SU-DHL-6 (cell line): ENCODE measurements at regions not wholly inside any gene's neighbourhood (a gene's known extent, or its start where the extent isn't known, plus 50 kb on each side); places are given as distances from the start of the nearest gene placed in this dataset.
"Not testable (repeated sequence)": the region's sequence is repeated elsewhere in the genome, so short reads cannot be mapped to it uniquely, and the experiment has no call there.

Experiments
- H2AFZ ChIP-seq: fragments of 200-600 bp; sonication (generic); 2 replicates; pipeline ENCODE4 v1.6.1; 2014; ENCODE audit warnings: low read depth, mild to moderate bottlenecking, moderate library complexity, mixed read lengths, antibody characterized with exemption, low read length; ENCODE audit not compliant: severe bottlenecking
- H3F3A ChIP-seq: fragments of 200-600 bp; shearing (Covaris generic); 2 replicates; pipeline ENCODE4 v1.6.0; 2016; ENCODE audit warnings: antibody characterized with exemption, mild to moderate bottlenecking; ENCODE audit not compliant: insufficient read depth
- H3K27ac ChIP-seq: fragments of 200-600 bp; sonication (generic); 2 replicates; pipeline ENCODE4 v1.5.1; 2016; ENCODE audit warnings: low read depth, mild to moderate bottlenecking, low read length, moderate library complexity, mixed read lengths
- H3K27me3 ChIP-seq: fragments of 200-600 bp; sonication (generic), shearing (Covaris generic); 2 replicates; pipeline ENCODE4 v1.6.0; 2014; ENCODE audit warnings: mild to moderate bottlenecking, low read length
- H3K36me3 ChIP-seq: fragments of 200-600 bp; sonication (generic); 2 replicates; pipeline ENCODE4 v1.6.1; 2014; ENCODE audit warnings: mild to moderate bottlenecking, low read length, mixed read lengths
- H3K4me2 ChIP-seq: fragments of 300-600, 200-600 bp; shearing (Covaris generic), sonication (generic); 2 replicates; pipeline ENCODE4 v1.6.0; 2014; ENCODE audit warnings: low read length, low read depth, mild to moderate bottlenecking; ENCODE audit not compliant: poor library complexity, severe bottlenecking
- H3K4me3 ChIP-seq: fragments of 200-600 bp; sonication (generic); 2 replicates; pipeline ENCODE4 v1.5.1; 2014; ENCODE audit warnings: antibody characterized with exemption, low read length, mild to moderate bottlenecking, mixed read lengths; ENCODE audit not compliant: insufficient read depth, poor library complexity, severe bottlenecking
- H3K79me2 ChIP-seq: fragments of 200-600 bp; sonication (generic); 2 replicates; pipeline ENCODE4 v1.6.1; 2014; ENCODE audit warnings: mild to moderate bottlenecking, low read length, moderate library complexity; ENCODE audit not compliant: insufficient read depth
- H3K9ac ChIP-seq: fragments of 200-600 bp; sonication (generic); 2 replicates; pipeline ENCODE4 v1.7.0; 2014; ENCODE audit warnings: mild to moderate bottlenecking, low read length
- H3K9me2 ChIP-seq: fragments of 200-600 bp; sonication (generic); replicated peaks from 2 replicates; pipeline ENCODE4 v1.6.1; 2014; ENCODE audit warnings: low read length; ENCODE audit not compliant: insufficient read depth
- H3K9me3 ChIP-seq: fragments of 200-600 bp; sonication (generic); 2 replicates; pipeline ENCODE4 v1.6.1; 2014; ENCODE audit warnings: low read length, mixed read lengths; ENCODE audit not compliant: insufficient read depth
- H4K20me1 ChIP-seq: fragments of 200-600 bp; sonication (generic); 2 replicates; pipeline ENCODE4 v1.6.1; 2014; ENCODE audit warnings: low read depth, mild to moderate bottlenecking, antibody characterized with exemption, low read length, moderate library complexity, mixed read lengths
- CTCF ChIP-seq: fragments of 200-600 bp; sonication (generic); IDR thresholded peaks from one replicate; pipeline ENCODE4 v1.5.1; 2017; ENCODE audit warnings: antibody characterized with exemption, mild to moderate bottlenecking, low read length, moderate library complexity; ENCODE audit not compliant: insufficient read depth, poor library complexity, severe bottlenecking
- EZH2phosphoT487 ChIP-seq: fragments of 200-600 bp; sonication (generic), shearing (Covaris generic); conservative IDR thresholded peaks from 2 replicates; pipeline ENCODE4 v1.6.1; 2018; ENCODE audit warnings: mild to moderate bottlenecking, antibody characterized with exemption, low read length, moderate library complexity, mixed read lengths

DNA sequence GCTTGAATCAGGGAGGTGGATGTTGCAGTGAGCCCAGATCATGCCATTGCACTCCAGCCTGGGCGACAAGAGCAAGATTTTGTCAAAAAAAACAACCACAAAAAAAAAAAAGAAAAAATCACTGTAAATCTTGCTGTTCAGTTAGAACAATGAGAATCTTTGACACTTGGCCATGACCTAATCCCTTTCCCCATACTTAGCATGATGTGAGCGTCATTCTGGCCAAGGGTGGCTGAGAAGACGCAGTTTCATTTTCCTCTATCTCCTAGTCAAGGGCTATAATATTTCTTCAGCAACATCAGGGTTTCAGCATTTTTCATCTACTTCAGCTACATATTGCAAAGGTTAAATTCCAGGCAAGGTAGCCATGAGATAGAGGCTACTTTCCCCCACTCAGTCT, 599.4 kb upstream of the MDGA2 start:
- TF ChIP-seq EZH2phosphoT487 (no peak), CTCF (no peak)
- H2AFZ ChIP-seq, result no peak overlapping the region
- no peak overlapping the region for H3K4me3 ChIP-seq
- no peaks in the 10 kb centered on the region for H3F3A ChIP-seq
- no peaks in the 10 kb centered on the region for H3K9me2 ChIP-seq
- H4K20me1 ChIP-seq, result no peaks in the 10 kb centered on the region
- no peaks in the 10 kb centered on the region for H3K9me3 ChIP-seq
- H3K27ac ChIP-seq, result no peak overlapping the region
- no peaks in the 10 kb centered on the region for H3K79me2 ChIP-seq
- 0 out of 2 replicates have a peak, but pooled peaks cover 3% of the 10 kb centered on the region for H3K36me3 ChIP-seq
- no peaks in the 10 kb centered on the region for H3K27me3 ChIP-seq
- no peak overlapping the region for H3K9ac ChIP-seq
- H3K4me2 ChIP-seq, result no peak overlapping the region

- not testable (repeated sequence) for H3F3A ChIP-seq, H3K4me3 ChIP-seq, H3K9me3 ChIP-seq, H3K27me3 ChIP-seq, H3K4me2 ChIP-seq, H3K9me2 ChIP-seq, H3K79me2 ChIP-seq, H4K20me1 ChIP-seq, H3K27ac ChIP-seq, H3K9ac ChIP-seq, H2AFZ ChIP-seq, H3K36me3 ChIP-seq
Measured at GRCh38 chr14:48267926-48268325, 592.5 kb upstream of the MDGA2 start.

DNA sequence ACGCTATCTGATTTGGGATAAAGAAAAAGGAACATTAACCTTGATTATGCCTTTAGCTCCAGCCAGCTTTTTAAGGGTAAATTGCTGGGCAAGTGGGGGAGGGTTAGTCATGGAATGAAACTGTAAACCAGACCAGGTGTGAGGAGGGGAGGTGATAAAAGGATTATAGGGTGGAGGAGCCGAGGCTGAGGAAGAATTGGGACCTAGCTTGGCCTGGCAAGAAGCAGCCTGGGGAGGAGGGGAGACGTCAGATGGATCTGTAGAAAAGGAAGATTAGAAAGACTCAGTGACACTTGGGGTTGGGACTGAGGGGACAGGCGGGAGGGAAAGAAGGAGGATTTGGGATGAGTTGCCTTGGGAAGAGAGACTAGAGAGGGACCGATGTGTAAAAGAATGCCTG, 590.8 kb upstream of the MDGA2 start:
- H3K4me3 ChIP-seq, H3F3A ChIP-seq, H3K79me2 ChIP-seq, H3K36me3 ChIP-seq, H3K27ac ChIP-seq, H3K4me2 ChIP-seq, H3K9ac ChIP-seq, H2AFZ ChIP-seq, H3K27me3 ChIP-seq, H3K9me3 ChIP-seq, H4K20me1 ChIP-seq, H3K9me2 ChIP-seq: not testable (repeated sequence)

GRCh38 chr14:48261436-48261835, 586.0 kb upstream of the MDGA2 start:
- Histone ChIP-seq H3K79me2 (no peaks in the 10 kb centered on the region), H3F3A (no peaks in the 10 kb centered on the region), H3K27me3 (no peaks in the 10 kb centered on the region), H3K9me2 (no peaks in the 10 kb centered on the region; the same call in 1 of the 2 replicates), H3K27ac (no peak overlapping the region), H3K9me3 (no peaks in the 10 kb centered on the region), H3K4me3 (no peak overlapping the region), H3K4me2 (no peak overlapping the region), H2AFZ (no peak overlapping the region), H4K20me1 (no peaks in the 10 kb centered on the region), H3K9ac (no peak overlapping the region), H3K36me3 (no peaks in the 10 kb centered on the region)
- TF ChIP-seq CTCF (no peak), EZH2phosphoT487 (no peak)

GRCh38 chr14:48260394-48261295, 585.2 kb upstream of the MDGA2 start:
- not testable (repeated sequence) for H3K4me2 ChIP-seq, H3K27ac ChIP-seq

DNA sequence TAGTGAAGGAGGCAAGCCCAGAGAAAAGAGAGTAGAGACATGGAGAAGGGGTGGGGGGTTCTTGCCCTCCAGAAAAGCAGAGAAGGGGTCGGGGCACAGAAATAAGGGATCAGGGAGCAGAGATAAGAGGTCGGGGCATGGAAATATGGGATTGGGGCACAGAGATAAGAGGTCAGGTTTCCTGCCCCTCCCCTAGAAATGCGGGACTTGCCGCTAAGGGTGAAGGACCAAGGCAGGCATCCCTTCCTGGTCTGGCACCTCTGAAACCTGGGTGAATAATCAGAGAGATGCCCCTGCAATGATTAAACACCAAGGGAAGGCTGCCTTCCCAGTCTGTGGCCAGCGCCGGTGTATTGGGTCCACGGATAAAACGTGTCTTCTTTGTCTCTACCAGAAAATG, 584.5 kb upstream of the MDGA2 start:
- H3K9me2 ChIP-seq, H3K79me2 ChIP-seq, H3K4me3 ChIP-seq, H3K9ac ChIP-seq, H3K36me3 ChIP-seq, H3K27me3 ChIP-seq, H3K9me3 ChIP-seq, H2AFZ ChIP-seq, H3F3A ChIP-seq, H3K27ac ChIP-seq, H4K20me1 ChIP-seq, H3K4me2 ChIP-seq: not testable (repeated sequence)

More at GRCh38 chr14:48260394-48261295, 585.2 kb upstream of the MDGA2 start:
- H3K79me2 ChIP-seq, H3K36me3 ChIP-seq, H3K27me3 ChIP-seq, H3K9ac ChIP-seq, H3K9me3 ChIP-seq, H2AFZ ChIP-seq, H4K20me1 ChIP-seq, H3K4me3 ChIP-seq, H3K9me2 ChIP-seq, H3F3A ChIP-seq: not testable (repeated sequence)
